ENCODE measurements at regions not wholly inside any gene's neighbourhood (a gene's known extent, or its start where the extent isn't known, plus 50 kb on each side); places are given as distances from the start of the nearest gene placed in this dataset.

DNA sequence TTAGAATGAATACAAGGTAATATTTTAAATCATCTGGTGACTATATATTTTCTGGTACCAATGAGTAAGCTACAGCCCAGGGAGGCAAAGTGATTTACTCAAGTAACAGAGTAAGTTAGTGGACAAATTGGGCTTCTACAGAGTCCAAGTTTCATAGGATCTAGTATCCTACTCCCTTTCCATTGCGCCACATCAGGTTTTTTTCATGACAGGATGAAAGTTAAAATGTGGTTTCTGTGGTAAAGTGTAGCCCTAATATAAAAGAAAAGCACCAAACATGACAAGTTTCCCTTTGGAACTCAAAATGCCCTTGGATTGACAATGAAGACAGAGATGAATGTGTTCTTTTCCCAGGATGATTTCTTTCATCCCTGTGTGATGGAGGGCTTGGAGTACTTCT is 350.8 kb upstream of the ZNF385D start:
- no peaks in the 10 kb centered on the region for H3K4me1 Mint-ChIP-seq (ENCODE audit: low read depth)
- no peaks in the 10 kb centered on the region for H3K36me3 Mint-ChIP-seq (ENCODE audit: low read depth)
- no peak overlapping the region for H3K4me3 Mint-ChIP-seq
- CTCF ChIA-PET, result no interaction called here
- no peaks in the 10 kb centered on the region for H3K27me3 Mint-ChIP-seq (ENCODE audit: low read depth)
- intact Hi-C loops (cut with micrococcal nuclease), result no loop called here
- no peaks in the 10 kb centered on the region for H3K9me3 Mint-ChIP-seq
- H3K27ac Mint-ChIP-seq, result no peak overlapping the region
- no peak for DNase-seq

DNA sequence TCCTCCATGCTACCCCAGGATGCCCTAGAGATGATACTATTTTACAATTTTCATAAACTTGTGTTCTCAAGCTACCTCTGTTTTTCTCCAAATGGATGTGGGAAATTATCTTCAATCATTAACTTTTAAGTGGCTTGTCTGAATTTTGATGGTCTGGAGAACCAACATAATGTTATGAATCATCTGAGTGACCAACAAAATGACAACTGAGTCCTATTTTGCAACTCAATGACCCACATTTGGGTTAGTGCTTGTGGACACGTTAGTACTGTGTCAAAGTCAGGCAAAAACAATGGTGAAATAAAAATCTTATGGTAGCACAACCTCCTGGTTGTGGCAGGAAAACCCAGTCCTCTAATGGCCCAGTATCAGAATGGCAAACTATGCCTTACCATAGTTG is 352.4 kb upstream of the ZNF385D start:
- H3K4me1 Mint-ChIP-seq (ENCODE audit: low read depth), result no peaks in the 10 kb centered on the region
- DNase-seq, result no peak
- no peaks in the 10 kb centered on the region for H3K36me3 Mint-ChIP-seq (ENCODE audit: low read depth)
- H3K9me3 Mint-ChIP-seq, result no peaks in the 10 kb centered on the region
- CTCF ChIA-PET, result no interaction called here
- H3K4me3 Mint-ChIP-seq, result no peak overlapping the region
- intact Hi-C loops (cut with micrococcal nuclease), result no loop called here
- H3K27me3 Mint-ChIP-seq (ENCODE audit: low read depth), result no peaks in the 10 kb centered on the region
- H3K27ac Mint-ChIP-seq, result no peak overlapping the region

DNA sequence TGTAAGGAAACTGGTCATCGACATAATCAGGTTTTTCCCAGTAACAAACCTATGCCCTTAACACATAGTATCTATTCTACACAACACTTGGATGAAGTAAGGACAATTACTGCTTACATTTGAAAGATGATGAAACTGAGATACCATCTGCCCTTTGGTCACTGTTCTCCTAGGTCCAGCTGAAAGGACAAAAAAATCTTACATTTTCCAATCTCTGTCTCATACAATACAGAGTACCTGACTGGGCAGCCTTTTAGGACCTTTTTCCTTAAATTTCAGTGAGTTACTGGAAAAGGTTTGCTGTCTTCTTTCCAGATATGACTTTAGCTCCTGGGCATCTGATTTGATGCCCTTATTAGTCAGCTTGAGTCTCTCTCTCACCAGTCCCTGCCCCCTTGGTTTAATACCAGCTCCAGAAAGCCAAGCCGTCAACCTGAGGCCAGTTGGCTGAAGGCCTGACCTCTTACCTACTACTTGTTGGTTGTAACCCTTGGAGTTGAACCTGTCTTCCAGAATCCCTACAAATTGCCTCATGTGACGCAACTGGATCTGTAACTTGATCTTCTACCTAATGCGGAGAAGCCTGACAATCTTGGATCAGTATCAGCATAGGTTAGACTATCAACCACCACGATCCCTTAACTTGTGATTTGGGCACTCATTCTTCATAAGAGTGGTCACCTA is 355.3 kb upstream of the ZNF385D start:
- CTCF ChIA-PET, result interaction anchor here (0.6 kb wide), 1 partner anchor 8 kb away, joined by 4 read pairs; no protein-coding TSS in a partner anchor
- H3K4me3 Mint-ChIP-seq, result no peak overlapping the region
- no peaks in the 10 kb centered on the region for H3K9me3 Mint-ChIP-seq
- H3K27ac Mint-ChIP-seq, result no peak overlapping the region
- no peaks in the 10 kb centered on the region for H3K27me3 Mint-ChIP-seq (ENCODE audit: low read depth)
- intact Hi-C loops (cut with micrococcal nuclease), result no loop called here
- H3K36me3 Mint-ChIP-seq (ENCODE audit: low read depth), result no peaks in the 10 kb centered on the region
- H3K4me1 Mint-ChIP-seq (ENCODE audit: low read depth), result no peaks in the 10 kb centered on the region
- no peak for DNase-seq

DNA sequence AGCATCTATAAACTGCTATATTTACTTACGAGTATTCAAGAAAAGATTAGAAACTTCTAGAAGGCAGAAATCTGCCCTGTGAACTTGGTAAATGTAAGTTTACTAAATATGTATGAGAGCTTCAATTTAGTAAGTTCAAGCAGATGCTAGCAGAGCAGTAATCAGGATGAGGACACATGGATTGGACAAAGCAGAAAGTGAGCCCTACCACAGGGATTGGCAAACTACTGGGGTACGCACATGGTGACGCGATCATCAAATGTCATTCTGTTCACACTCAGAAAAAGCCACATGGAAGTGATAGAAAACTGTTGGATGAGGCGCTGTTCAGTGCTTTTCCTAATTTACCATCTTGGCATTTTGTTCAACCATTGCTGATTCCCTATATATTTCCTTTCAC is 360.2 kb upstream of the ZNF385D start:
- H3K4me3 Mint-ChIP-seq, result no peak overlapping the region
- no peaks in the 10 kb centered on the region for H3K27me3 Mint-ChIP-seq (ENCODE audit: low read depth)
- no peak for DNase-seq
- no peak overlapping the region for H3K27ac Mint-ChIP-seq
- no peaks in the 10 kb centered on the region for H3K9me3 Mint-ChIP-seq
- H3K36me3 Mint-ChIP-seq (ENCODE audit: low read depth), result no peaks in the 10 kb centered on the region
- intact Hi-C loops (cut with micrococcal nuclease), result no loop called here
- CTCF ChIA-PET, result no interaction called here
- H3K4me1 Mint-ChIP-seq (ENCODE audit: low read depth), result no peaks in the 10 kb centered on the region

DNA sequence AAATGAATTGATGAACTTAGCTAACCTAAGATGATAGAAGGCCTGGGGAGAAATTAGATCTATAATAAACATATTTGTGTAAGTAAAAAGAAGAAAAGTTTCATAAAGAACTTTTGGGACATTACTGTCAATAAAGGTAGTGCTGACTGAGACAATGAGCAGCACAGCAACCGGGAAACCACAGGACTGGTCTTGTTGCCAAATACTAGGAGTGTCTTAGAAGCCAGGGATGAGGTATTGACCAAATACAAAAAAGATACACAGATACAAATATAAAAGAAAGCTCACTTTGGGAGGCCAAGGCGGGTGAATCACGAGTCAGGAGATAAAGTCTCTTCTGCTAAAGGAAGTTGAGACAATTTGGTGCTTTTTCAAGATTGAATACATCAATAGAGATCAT is 362.4 kb upstream of the ZNF385D start:
- CTCF ChIA-PET, result interaction anchor here (0.6 kb wide), 1 partner anchor 37 kb away, joined by 3 read pairs; no protein-coding TSS in a partner anchor
- H3K36me3 Mint-ChIP-seq (ENCODE audit: low read depth), result no peaks in the 10 kb centered on the region
- no peaks in the 10 kb centered on the region for H3K27me3 Mint-ChIP-seq (ENCODE audit: low read depth)
- no peaks in the 10 kb centered on the region for H3K4me1 Mint-ChIP-seq (ENCODE audit: low read depth)
- no peak overlapping the region for H3K4me3 Mint-ChIP-seq
- no peak for DNase-seq
- no peak overlapping the region for H3K27ac Mint-ChIP-seq
- H3K9me3 Mint-ChIP-seq, result no peaks in the 10 kb centered on the region
- intact Hi-C loops (cut with micrococcal nuclease), result no loop called here

DNA sequence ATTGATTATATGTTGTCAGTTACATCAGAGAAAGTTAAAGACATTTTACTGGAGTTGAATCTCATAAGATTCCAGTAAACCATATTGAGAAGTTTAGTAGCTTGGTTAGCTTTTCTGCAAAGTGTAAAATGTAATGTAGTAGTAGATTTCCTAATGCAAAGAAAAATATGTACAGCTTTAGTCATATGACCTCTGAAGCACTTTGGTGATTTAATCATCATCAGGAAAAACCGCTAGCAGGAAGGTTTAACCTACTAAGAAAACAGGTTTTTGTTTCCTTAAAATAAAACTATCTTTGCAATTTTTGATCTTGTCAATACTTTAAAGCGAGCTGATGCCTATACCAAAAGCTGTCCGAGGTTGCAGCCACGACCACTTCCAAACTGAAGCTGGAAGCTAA is 364.6 kb upstream of the ZNF385D start:
- Mint-ChIP-seq H3K9me3 (no peaks in the 10 kb centered on the region), H3K4me3 (no peak overlapping the region), H3K4me1 (ENCODE audit: low read depth) (no peaks in the 10 kb centered on the region), H3K27me3 (ENCODE audit: low read depth) (no peaks in the 10 kb centered on the region), H3K36me3 (ENCODE audit: low read depth) (no peaks in the 10 kb centered on the region), H3K27ac (no peak overlapping the region)
- CTCF ChIA-PET, result interaction anchor here (2.5 kb wide), 1 partner anchor 26 kb away, joined by 11 read pairs; no protein-coding TSS in a partner anchor
- no peak for DNase-seq
- intact Hi-C loops (cut with micrococcal nuclease), result loop anchor here (5.0 kb wide), 1 partner anchor 1603 kb away; no protein-coding TSS in a partner anchor

DNA sequence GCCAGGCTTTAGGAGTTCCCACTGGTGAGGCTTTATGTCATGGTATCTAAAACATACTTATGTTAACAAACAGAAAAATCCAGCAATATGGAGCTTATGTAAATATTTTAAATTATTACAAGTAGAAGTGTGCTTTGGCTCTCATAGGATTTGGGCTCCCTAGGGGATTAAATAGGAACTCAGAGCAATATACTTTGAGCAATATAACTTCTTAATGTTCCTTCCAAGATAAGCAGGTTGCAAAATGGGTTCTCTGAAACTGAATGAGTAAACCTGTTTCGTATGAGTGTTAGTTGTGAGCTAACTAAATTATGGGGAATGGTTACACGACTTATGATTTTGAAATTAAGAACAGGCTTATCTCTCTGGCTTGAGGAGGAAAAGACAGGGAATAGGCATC is 366.1 kb upstream of the ZNF385D start:
- CTCF ChIA-PET, result interaction anchor here (2.5 kb wide), 1 partner anchor 27 kb away, joined by 11 read pairs; no protein-coding TSS in a partner anchor
- Mint-ChIP-seq H3K27me3 (ENCODE audit: low read depth) (no peaks in the 10 kb centered on the region), H3K9me3 (no peaks in the 10 kb centered on the region), H3K36me3 (ENCODE audit: low read depth) (no peaks in the 10 kb centered on the region), H3K4me1 (ENCODE audit: low read depth) (no peaks in the 10 kb centered on the region), H3K4me3 (no peak overlapping the region), H3K27ac (no peak overlapping the region)
- intact Hi-C loops (cut with micrococcal nuclease), result loop anchor here (2.0 to 5.0 kb wide), 2 partner anchors 28 to 1605 kb away; no protein-coding TSS in a partner anchor
- no peak for DNase-seq

DNA sequence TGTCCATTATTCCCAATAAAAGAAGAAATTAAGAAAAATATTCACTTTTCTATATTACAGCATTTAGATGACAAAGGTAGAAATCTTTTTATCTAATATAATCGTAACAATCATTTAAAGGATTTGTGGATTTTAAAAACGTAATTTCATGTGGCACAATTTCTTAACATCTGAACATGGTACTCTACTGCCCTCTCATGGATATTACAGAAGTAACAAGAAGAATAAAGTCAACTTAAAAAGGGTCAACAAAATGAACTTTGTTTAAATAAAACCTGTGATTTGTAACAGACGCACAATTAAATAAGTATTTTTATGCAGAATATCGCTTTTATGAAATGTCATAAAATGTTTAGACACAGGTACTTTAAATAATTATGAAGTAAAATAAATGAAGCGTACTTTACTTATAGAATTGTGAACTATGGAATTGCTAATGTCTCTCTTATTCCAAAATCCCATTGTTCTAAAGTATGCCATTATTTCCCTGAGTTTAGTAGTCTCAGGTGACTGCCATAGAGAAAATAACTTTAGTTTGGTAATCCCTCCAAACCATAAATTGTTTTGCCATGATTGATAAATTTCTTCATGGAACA is 366.8 kb upstream of the ZNF385D start:
- CTCF ChIA-PET, result no interaction called here
- Mint-ChIP-seq H3K4me1 (ENCODE audit: low read depth) (no peaks in the 10 kb centered on the region), H3K36me3 (ENCODE audit: low read depth) (no peaks in the 10 kb centered on the region), H3K4me3 (no peak overlapping the region), H3K9me3 (no peaks in the 10 kb centered on the region), H3K27me3 (ENCODE audit: low read depth) (no peaks in the 10 kb centered on the region), H3K27ac (no peak overlapping the region)
- no peak for DNase-seq
- intact Hi-C loops (cut with micrococcal nuclease), result loop anchor here (2.0 to 5.0 kb wide), 2 partner anchors 29 to 1606 kb away; no protein-coding TSS in a partner anchor

DNA sequence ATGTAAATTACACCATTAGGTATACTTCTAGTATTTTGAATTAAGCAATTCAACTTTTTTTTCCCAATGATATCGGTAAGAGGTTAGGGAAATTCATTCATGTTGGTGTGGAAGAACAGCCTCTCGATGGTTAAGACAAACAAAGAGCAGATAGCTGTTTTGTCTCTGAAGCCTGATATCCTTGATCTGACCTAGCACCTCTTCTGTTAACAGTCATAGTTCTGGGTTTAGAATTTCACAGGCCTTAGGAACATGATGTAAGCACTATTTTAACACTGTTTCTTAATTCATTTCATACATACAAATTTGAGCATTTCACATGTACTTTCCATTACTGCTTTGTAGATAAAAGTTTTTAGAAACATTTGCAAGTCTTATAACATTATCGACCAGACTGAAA is 367.5 kb upstream of the ZNF385D start:
- no peaks in the 10 kb centered on the region for H3K9me3 Mint-ChIP-seq
- no peaks in the 10 kb centered on the region for H3K4me1 Mint-ChIP-seq (ENCODE audit: low read depth)
- no peaks in the 10 kb centered on the region for H3K27me3 Mint-ChIP-seq (ENCODE audit: low read depth)
- intact Hi-C loops (cut with micrococcal nuclease), result loop anchor here (5.0 kb wide), 1 partner anchor 1606 kb away; no protein-coding TSS in a partner anchor
- no peak for DNase-seq
- H3K4me3 Mint-ChIP-seq, result no peak overlapping the region
- no peak overlapping the region for H3K27ac Mint-ChIP-seq
- CTCF ChIA-PET, result no interaction called here
- no peaks in the 10 kb centered on the region for H3K36me3 Mint-ChIP-seq (ENCODE audit: low read depth)

DNA sequence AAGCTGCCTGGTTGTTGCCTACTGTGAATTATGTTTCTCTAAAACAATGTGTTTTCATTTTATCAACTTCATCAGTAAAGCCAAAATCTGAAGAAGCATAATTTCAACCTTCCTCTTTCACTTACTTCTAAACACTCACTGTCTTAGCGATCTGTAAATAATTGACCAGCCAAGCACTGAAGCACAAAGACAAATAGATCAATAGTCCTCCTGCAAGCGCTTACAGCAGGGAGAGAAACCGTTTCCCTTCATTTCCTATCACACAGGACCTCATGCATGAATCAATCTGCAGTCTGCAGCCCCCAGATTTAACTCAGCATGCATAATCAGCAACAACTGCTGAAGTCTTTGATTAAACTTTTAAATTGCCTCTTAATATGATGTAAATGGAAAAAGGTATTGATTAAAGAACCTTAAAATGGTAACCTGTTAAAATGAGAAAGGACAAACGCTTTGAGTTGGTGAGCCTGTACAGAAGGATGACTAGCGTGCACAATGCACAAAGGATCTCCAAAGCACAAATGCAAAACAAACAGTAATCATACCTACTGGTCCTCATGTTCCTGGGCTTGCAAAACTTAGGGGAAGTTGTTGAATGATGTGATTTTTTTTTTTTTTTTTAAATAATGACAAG is 370.2 kb upstream of the ZNF385D start:
- CTCF ChIA-PET, result no interaction called here
- Mint-ChIP-seq H3K27me3 (ENCODE audit: low read depth) (no peaks in the 10 kb centered on the region), H3K36me3 (ENCODE audit: low read depth) (no peaks in the 10 kb centered on the region), H3K27ac (no peak overlapping the region), H3K4me1 (ENCODE audit: low read depth) (no peaks in the 10 kb centered on the region), H3K4me3 (no peak overlapping the region), H3K9me3 (no peaks in the 10 kb centered on the region)
- no peak for DNase-seq
- intact Hi-C loops (cut with micrococcal nuclease), result no loop called here

DNA sequence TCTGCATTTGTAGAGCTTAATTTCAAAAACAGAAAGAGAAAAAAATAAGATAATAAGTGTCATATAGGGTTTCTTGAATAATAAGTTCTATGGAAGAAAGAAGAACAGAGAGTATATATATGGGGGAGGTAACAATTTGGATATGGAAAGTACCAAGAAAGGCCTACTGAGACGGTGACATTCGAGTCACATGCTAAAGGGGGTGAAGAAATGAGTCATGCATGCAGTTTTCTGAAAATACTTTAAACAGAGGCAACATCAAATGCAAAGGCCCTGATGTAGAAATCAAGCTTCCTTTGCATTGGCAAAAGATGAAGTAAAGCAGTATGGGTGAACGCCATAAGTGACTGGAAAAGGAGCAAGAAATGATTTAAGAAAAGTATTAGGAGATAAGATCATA is 371.6 kb upstream of the ZNF385D start:
- intact Hi-C loops (cut with micrococcal nuclease), result no loop called here
- no peak for DNase-seq
- H3K27ac Mint-ChIP-seq, result no peak overlapping the region
- CTCF ChIA-PET, result no interaction called here
- H3K9me3 Mint-ChIP-seq, result no peaks in the 10 kb centered on the region
- no peak overlapping the region for H3K4me3 Mint-ChIP-seq
- no peaks in the 10 kb centered on the region for H3K36me3 Mint-ChIP-seq (ENCODE audit: low read depth)
- no peaks in the 10 kb centered on the region for H3K27me3 Mint-ChIP-seq (ENCODE audit: low read depth)
- H3K4me1 Mint-ChIP-seq (ENCODE audit: low read depth), result no peaks in the 10 kb centered on the region

DNA sequence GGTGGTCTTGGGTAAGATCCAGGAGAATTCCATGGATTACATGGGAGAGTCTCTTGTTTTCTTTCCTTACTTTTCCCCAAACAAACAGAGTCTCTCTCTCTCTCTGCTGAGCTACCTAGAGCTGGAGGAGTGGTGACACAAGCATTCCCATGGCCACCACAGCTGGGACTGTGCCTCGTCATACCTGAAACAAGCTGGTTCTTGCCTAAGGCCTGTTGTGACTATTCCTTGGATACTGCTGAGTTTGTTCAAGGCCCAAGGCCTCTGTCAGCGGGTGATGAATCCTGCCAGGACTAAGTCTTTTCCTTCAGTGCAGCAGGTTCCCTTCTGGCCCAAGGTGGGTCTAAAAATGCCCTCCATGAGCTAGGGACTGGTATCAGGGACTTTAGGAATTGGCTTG is 378.1 kb upstream of the ZNF385D start:
- H3K4me3 Mint-ChIP-seq, result no peak overlapping the region
- intact Hi-C loops (cut with micrococcal nuclease), result no loop called here
- no peak overlapping the region for H3K27ac Mint-ChIP-seq
- no peaks in the 10 kb centered on the region for H3K4me1 Mint-ChIP-seq (ENCODE audit: low read depth)
- no peak for DNase-seq
- H3K9me3 Mint-ChIP-seq, result no peaks in the 10 kb centered on the region
- CTCF ChIA-PET, result no interaction called here
- H3K27me3 Mint-ChIP-seq (ENCODE audit: low read depth), result no peaks in the 10 kb centered on the region
- no peaks in the 10 kb centered on the region for H3K36me3 Mint-ChIP-seq (ENCODE audit: low read depth)

DNA sequence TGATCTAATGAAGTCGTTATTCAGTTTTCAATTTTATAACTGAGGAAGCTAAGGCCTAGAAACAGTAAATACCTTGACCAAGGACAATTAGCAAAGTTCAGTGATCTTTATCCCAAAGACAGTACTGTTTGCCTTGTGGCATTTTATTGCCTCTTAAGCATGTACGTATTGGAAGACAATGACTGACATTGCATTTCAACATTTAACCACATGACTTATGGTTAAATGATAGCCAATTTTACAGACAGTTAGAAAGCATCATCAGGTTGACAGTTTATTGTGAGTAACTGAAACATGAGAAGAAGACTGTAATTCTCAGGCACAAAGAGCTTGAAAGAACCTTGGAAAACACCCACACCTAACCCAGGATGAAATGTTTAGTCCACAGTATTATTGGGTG is 390.8 kb upstream of the ZNF385D start:
- DNase-seq, result no peak
- H3K9me3 Mint-ChIP-seq, result peaks cover 4% of the 10 kb centered on the region
- H3K27ac Mint-ChIP-seq, result no peak overlapping the region
- intact Hi-C loops (cut with micrococcal nuclease), result no loop called here
- H3K36me3 Mint-ChIP-seq (ENCODE audit: low read depth), result no peaks in the 10 kb centered on the region
- CTCF ChIA-PET, result no interaction called here
- H3K4me3 Mint-ChIP-seq, result no peak overlapping the region
- no peaks in the 10 kb centered on the region for H3K4me1 Mint-ChIP-seq (ENCODE audit: low read depth)
- no peaks in the 10 kb centered on the region for H3K27me3 Mint-ChIP-seq (ENCODE audit: low read depth)
